ENCODE measurements at regions not wholly inside any gene's neighbourhood (a gene's known extent, or its start where the extent isn't known, plus 50 kb on each side); places are given as distances from the start of the nearest gene placed in this dataset.
"Not testable (repeated sequence)": the region's sequence is repeated elsewhere in the genome, so short reads cannot be mapped to it uniquely, and the experiment has no call there.

DNA sequence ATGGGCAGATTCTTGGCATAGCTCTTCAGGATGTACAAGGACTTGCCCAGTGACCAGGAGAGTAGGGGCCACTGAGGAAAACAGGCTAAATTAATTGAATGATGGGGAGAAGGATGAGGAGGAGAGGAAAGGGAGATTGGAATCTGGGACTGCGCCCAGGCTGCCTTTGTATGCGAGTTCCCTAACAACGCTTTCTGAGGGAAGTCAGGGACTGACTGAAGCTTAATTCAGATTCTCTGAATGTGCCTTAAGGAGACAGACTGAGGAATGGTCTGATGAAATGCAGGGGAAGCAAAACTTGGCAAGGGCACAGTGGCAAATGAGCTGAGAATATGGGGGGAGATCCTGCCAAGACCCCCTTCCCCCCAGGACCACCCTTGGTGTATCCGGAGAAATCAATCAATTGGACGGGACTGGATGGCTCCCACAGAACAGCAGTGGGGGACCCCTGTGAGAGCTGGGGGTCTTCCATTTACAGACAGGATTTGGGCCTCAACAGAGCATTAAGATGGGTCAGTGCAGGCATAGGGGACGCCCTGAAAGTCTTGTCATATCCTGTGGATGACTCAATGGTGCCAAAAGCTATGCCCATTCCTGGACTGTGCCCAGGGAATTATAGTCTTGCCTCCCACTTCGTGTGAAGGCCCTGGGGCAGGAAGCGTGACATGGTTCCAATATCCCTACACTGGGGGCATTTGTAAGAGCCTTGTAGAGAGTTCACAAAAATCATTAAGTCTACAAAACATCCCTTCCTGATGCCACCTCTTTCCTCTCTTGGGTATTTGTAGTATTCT lies 215.5 kb upstream of the TNC start:
- no peak overlapping the region for H3K4me3 ChIP-seq (ENCODE audit: low read depth, low read length)
- no peak for DNase-seq (ENCODE audit: low read depth)
- TF ChIP-seq, protein P1, sequence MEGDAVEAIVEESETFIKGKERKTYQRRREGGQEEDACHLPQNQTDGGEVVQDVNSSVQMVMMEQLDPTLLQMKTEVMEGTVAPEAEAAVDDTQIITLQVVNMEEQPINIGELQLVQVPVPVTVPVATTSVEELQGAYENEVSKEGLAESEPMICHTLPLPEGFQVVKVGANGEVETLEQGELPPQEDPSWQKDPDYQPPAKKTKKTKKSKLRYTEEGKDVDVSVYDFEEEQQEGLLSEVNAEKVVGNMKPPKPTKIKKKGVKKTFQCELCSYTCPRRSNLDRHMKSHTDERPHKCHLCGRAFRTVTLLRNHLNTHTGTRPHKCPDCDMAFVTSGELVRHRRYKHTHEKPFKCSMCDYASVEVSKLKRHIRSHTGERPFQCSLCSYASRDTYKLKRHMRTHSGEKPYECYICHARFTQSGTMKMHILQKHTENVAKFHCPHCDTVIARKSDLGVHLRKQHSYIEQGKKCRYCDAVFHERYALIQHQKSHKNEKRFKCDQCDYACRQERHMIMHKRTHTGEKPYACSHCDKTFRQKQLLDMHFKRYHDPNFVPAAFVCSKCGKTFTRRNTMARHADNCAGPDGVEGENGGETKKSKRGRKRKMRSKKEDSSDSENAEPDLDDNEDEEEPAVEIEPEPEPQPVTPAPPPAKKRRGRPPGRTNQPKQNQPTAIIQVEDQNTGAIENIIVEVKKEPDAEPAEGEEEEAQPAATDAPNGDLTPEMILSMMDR (IDR thresholded peaks at IDR 0.05; ENCODE audit: insufficient read depth, low read depth, low read length) = no peak

DNA sequence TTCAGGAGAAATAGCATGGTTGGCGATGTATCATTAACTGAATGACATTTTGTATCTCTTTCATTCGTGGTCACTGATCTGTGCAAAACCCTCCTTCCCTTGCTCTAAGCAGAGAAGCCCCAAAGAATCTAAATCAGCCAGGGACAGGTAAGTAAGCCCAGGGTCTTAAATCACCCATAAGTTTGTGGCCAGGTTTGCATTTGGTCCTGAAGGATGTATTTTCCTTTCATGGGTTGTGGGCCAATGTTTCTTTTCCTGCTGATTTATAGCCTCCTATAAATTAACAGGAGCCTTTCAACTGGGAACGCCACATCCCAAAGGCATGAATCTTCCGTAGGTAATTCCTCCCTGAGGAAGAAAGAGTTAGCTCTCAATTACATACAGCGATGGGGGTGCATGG lies 217.5 kb upstream of the TNC start:
- TF ChIP-seq, protein P1 (IDR thresholded peaks at IDR 0.05; ENCODE audit: insufficient read depth, low read depth, low read length) = no peak
- DNase-seq (ENCODE audit: low read depth) = no peak
- no peak overlapping the region for H3K4me3 ChIP-seq (ENCODE audit: low read depth, low read length)

DNA sequence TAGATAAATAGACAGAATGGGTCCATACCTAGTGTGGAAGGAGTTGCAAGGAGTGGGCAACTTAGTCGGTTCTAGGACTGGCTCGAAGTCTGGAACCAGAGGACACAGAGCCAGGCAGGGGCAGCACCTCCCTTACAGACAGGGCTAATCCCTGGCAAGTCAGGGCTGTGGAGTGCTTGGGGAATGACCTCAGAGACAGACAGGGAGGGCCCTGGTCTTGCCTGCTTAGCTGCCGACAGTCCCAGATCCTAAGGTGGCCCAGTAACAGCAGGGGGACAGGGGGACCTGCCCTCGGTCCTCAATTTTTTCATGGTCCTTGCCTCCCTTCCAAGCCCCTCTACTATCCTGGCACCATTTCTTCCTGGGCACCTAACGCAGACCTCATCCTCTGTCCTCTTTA lies 222.4 kb upstream of the TNC start:
- TF ChIP-seq, protein P1 (IDR thresholded peaks at IDR 0.05; ENCODE audit: insufficient read depth, low read depth, low read length) = no peak

DNA sequence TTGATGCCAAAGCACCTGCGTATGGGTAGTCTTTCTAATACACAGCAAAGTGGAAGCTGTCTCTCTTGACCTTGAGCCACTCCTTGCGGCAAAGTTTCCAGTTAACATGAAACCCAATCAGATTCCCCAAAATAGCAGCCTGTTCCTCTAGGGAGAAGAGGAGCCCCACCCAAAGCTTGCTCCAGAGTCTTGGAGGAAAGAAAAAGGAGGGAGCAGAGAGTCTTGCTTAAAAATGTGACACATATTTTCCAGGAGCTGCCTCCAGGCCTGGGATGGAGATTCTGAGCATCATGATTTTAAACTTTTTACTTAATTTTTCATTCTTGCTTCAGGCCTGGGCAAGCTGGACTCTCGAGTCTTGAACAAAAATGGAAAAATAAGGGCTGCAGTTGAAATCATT lies 223.5 kb upstream of the TNC start:
- DNase-seq (ENCODE audit: low read depth) = no peak
- H3K4me3 ChIP-seq (ENCODE audit: low read depth, low read length) = no peak overlapping the region
- TF ChIP-seq, protein P1 (IDR thresholded peaks at IDR 0.05; ENCODE audit: insufficient read depth, low read depth, low read length) = no peak

More for the DNA sequence above, 222.4 kb upstream of the TNC start:
- H3K4me3 ChIP-seq (ENCODE audit: low read depth, low read length) = no peak overlapping the region
- DNase-seq (ENCODE audit: low read depth) = no peak

DNA sequence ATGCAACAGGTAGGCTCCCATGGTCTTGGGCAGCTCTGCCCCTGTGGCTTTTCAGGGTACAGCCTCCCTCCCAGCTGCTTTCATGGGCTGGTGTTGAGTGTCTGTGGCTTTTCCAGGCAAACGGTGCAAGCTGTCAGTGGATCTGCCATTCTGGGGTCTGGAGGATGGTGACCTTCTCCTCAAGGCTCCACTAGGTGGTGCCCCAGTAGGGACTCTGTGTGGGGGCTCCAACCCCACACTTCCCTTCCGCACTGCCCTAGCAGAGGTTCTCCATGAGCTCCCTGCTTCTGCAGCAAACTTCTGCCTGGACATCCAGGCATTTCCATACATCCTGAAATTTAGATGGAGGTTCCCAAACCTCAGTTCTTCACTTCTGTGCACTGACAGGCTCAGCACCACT lies 229.8 kb upstream of the TNC start:
- DNase-seq (ENCODE audit: low read depth); H3K4me3 ChIP-seq (ENCODE audit: low read depth, low read length): not testable (repeated sequence)

DNA sequence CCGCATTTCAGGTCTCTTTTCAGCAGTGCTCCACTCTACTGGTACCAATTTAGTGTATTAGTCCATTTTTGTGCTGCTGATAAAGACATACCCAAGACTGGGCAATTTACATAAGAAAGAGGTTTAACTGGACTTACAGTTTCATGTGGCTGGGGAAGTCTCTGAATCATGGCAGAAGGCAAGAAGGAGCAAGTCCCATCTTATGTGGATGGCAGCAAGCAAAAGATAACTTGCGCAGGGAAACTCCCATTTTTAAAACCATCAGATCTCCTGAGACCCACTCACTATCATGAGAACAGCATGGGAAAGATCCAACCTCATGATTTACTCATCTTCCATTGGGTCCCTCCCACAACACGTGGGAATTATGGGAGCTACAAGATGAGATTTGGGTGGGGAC lies 231.0 kb upstream of the TNC start:
- peak; percentile 13 for DNase-seq (ENCODE audit: low read depth)
- not testable (repeated sequence) for H3K4me3 ChIP-seq (ENCODE audit: low read depth, low read length)

DNA sequence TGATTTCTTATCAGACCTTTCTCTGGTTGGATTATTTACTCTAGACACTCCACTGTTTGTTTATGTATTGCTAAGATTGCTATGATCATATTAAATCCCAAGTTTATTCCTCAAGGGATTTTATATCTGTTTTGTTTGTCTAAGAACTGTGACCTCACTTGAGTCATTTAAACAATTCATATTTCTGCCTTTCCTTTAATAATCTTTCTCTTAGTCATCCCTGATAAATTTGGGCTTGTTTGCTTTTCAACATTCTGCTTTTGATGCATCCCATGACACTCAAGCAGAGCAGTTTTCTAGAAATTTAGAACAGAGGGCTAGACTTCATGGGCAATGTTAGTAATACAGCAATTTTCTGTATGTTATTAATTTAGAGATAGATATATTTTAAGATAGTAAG lies 231.6 kb upstream of the TNC start:
- TF ChIP-seq, protein P1 (IDR thresholded peaks at IDR 0.05; ENCODE audit: insufficient read depth, low read depth, low read length) = no peak
- H3K4me3 ChIP-seq (ENCODE audit: low read depth, low read length) = no peak overlapping the region
- peak; percentile 65 for DNase-seq (ENCODE audit: low read depth)

DNA sequence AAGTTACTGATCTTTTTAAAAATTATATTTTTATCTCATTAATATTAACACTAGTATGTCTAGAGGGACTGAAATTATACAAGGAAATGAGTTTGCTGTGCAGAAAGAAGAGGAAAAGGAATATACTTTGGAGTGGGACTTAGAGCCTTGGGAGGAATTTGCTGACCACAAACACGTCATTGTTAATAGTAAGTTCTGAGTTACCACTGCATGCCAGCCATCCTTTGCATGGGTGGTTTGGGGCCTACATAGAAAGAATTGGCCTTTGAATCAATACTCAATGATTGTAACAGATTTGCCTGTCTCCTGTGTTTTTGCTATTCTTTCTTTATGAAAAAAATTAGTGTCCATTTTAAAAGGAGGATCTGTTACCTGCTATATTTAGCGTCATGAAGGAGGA lies 232.6 kb upstream of the TNC start:
- DNase-seq (ENCODE audit: low read depth) = peak; percentile 14
- TF ChIP-seq, protein P1 (IDR thresholded peaks at IDR 0.05; ENCODE audit: insufficient read depth, low read depth, low read length) = no peak
- H3K4me3 ChIP-seq (ENCODE audit: low read depth, low read length) = no peak overlapping the region
